Stimulated activated CD4-positive, alpha-beta T cell treated with anti-CD3 and anti-CD28 coated beads, TNF-alpha, amount 100 ng/mL, for 24 hours (primary cell): ENCODE measurements at regions not wholly inside any gene's neighbourhood (a gene's known extent, or its start where the extent isn't known, plus 50 kb on each side); places are given as distances from the start of the nearest gene placed in this dataset.

Experiments used
- DNase-seq, 3 experiments: peaks; one replicate each; pipeline ENCODE4 v3.0.0-alpha.2; 2020; ENCODE audit warnings: low read depth in 3 of 3

DNA sequence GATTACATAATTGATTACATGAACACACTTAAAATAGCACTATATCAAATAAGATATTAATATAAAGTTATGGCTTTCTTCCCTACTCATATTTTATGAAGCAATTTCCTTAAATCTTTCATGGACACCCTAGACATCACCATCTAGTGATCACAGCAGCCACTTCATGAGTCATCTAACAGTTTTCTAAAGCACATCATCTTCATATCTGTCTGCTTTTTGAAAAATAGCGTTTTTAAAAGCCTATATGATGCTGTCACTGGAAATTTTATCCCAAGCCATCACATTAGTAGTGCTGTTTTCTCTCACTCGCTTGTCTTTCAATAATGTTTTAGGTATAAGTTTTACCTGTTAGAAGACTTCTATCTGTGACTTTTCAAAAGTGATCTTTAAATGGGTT lies 326.1 kb downstream of the SLITRK6 start:
- no peak for DNase-seq

DNA sequence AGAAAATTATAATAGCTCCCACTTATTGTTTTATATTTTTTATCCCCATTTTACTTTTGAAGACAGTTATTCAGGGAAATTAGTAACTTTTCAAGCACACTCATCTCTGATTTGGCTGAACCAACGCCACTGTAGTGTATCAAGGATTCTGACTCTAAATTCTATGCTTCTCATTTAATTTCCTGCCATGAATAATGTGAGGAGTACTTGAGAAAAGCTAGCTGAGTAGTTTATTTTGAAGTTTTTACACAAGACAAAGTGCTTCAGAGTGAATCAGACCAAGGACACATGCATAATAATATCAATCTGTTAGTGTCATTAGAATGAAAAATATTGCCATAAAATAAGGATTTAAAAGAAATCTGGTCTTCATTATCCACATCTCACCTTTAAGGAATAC lies 329.9 kb downstream of the SLITRK6 start:
- no peak for DNase-seq

DNA sequence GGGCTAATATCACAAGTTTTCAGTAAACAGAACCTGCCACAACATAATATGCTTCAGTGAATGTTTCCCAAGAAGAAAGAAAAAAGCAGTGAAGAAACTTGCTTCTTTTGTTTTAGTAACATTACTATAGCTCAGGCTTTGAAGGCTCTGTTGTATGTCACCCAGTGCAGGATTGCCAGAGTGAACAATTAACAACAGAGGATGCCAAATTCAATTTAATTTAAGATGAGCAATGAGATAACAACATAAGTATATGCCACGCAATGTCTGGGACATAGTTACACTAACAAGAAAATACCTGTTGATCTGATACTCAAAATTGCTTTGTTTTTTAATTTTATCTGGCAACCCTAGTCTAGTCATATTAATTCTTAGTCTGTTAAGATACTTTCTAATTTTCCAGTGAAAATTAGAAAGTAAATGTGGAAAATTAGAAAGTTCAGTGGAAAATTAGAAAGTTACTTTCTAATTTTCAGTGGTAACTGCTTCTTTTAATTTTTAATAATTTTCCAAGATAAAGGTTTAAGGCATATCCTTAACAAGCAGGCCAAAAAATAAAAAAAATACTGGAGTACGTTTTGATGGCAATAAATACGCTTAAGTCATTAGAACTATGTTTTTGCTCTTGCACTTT lies 336.3 kb downstream of the SLITRK6 start:
- no peak for DNase-seq

DNA sequence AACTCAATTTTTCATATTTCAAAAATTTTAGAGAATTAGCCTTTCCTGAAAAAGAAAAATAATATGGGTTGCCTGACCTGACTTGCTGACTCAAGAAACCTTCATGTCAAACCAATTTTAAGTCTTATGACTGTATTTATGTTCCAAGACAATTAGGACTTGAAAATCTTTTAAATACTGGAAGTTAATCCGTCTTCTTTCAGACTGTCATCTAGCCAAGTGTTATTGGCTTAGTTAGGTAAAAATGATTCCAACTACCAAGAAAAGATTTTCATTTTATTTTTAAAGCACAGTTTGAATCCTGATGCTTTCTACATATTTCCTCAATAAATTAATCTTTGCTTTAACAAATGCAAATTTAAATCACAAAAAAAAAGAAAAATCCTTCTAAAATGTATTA lies 337.6 kb downstream of the SLITRK6 start:
- no peak for DNase-seq

DNA sequence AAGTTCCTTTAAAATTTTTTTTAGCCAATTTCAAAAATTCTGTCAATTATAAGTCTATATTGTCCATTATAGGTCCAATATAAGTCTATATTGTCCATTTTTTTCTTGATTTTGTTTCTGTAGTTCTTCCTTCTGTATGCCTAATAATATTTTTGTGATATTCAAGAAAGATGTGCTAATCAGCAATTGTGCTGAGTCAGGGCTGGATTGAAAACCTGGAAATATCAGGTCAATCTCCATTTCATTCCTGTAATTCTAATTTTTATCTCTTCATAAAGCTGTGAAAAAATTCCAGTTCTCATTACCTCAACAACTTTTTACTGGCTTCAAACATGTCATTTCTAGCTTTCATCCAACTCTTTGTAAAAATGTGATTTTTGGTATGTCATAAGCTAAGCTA lies 353.7 kb downstream of the SLITRK6 start:
- no peak for DNase-seq

GRCh38 chr13:85441975-85442374 lies 357.2 kb downstream of the SLITRK6 start:
- no peak for DNase-seq

DNA sequence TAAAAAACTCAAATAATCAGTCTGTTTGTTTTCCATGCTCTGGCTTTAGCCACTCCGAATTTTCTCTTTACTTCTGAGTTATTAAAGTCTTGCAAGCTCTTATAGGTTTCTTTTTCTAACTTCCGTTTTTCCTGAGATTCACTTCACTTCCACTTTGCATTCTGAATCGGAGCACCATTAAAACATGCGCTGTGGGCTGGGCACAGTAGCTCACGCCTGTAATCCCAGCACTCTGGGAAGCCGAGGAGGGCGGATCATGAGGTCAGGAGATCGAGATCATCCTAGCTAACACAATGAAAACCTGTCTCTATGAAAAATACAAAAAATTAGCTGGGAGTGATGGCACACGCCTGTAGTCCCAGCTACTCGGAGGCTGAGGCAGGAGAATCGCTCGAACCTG lies 357.9 kb downstream of the SLITRK6 start:
- no peak for DNase-seq

DNA sequence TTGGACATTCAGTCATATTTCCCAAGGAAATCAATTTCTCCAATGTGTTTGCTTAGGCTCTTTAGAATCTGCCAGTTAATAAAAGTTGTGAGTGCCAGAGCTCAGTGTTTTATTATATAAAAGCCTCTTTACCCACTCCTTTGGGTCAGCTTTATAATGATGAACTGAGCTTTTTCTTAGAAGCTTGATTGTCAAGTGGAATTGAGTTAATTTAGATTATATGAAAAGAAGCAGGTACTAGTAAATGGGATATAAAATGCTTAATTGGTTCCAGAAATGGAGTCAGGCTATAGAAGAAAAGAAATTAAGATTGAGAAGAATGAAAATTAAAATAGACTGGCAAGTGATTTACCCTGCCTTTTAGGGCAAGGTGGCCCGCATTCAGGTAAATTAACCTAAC lies 363.2 kb downstream of the SLITRK6 start:
- no peak for DNase-seq

- DNase-seq = no peak
Observed at GRCh38 chr13:85434927-85435326, 364.3 kb downstream of the SLITRK6 start.

GRCh38 chr13:85432881-85433280 lies 366.3 kb downstream of the SLITRK6 start:
- DNase-seq = no peak

DNA sequence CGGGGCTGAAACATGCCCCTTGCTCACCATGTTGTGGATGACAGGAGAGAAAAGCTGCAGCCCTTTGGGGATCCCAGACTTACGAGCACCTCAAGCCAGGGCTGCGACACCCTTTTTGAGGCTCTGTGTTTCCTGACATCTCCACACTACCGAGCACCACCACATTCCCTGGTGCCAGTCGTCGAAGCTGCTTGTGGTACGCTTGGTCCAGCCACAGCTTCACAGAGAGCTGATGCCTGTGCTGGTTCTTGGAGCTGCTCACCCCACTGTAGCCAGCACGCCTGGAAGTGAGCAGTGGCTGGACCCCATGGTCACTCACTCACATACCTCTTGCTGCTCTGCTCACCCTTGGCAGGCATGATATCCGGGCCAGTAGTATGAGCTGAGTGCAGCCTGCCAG lies 367.5 kb downstream of the SLITRK6 start:
- no peak for DNase-seq

GRCh38 chr13:85430216-85430794 lies 368.9 kb downstream of the SLITRK6 start:
- DNase-seq = no peak

- DNase-seq = no peak
Observed at GRCh38 chr13:85427416-85427815, 371.8 kb downstream of the SLITRK6 start.

DNA sequence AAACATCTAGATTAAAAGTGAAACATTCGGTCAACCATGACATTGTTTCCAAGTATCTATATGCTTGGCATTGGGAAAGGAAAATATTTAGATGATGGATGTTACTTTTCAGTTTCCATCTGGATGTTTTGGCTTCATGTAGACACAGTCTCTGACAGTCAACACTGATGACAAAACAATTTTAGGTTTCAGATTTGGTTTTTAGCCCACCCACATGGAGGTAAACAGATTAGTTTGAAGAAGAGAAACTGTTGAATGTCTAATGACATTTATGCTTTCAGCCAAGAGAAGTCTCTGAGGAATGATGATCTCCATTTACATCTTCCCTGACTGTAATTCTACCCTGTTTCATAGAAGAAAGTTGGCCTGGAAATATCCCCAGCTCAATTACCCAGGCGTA lies 379.1 kb downstream of the SLITRK6 start:
- no peak for DNase-seq

- DNase-seq = no peak
Observed at GRCh38 chr13:85419611-85420010, 379.6 kb downstream of the SLITRK6 start.

DNA sequence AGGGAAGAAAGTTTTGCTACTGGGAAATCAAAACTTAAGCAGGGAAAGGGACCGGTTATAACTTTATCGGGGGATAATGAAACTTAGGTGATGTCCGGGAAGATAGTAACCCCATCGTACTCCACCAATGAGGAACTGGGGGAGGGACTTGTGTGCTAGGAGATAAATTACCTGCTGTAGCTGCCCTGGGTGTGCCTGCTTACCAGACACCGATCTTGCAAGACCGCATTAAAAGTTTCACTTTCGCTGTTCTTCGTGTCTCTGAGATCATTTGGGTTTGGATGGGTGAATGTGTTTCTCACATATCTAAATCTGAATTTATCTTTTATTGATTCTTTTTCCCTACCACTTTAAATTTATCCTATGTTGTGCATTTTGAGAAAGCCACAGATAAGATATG lies 381.4 kb downstream of the SLITRK6 start:
- no peak for DNase-seq

- DNase-seq = no peak
Observed at GRCh38 chr13:85413664-85414063, 385.6 kb downstream of the SLITRK6 start.

DNA sequence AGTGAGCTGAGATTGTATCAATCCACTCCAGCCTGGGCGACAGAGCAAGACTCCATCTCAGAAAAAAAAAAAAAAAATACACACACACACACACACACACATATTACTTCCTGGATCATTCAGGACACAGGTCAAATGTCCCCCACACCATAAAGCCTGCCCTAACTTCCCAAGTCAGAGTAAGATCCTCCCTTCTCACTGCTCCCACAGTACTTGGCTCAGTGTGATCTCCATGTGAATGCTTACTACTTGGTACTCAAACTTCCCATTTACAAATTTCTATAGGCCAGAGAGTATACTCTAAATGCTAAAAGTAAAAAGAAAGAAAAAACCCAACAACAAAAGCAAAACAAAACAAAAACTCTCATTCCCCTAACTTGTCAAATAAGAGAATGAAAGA lies 386.8 kb downstream of the SLITRK6 start:
- no peak for DNase-seq

DNA sequence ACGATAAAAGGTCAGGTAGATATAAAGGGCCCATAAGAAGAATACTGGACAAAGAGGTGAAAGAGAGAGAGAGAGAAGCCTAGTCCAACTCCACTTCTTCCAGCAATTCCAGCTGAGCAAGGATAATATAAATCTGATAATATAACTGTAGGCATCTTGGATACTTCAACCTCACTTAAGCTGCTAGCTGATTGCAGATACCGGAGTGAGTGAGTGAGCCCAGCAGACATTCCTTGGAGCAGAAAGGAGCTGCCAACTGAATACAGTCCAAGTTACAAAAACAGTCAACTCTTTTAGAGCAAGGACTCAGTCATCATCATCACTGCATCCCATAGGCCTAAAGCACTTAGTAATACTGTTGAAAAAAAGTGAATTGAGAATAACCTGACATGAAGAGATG lies 387.6 kb downstream of the SLITRK6 start:
- DNase-seq = no peak

DNA sequence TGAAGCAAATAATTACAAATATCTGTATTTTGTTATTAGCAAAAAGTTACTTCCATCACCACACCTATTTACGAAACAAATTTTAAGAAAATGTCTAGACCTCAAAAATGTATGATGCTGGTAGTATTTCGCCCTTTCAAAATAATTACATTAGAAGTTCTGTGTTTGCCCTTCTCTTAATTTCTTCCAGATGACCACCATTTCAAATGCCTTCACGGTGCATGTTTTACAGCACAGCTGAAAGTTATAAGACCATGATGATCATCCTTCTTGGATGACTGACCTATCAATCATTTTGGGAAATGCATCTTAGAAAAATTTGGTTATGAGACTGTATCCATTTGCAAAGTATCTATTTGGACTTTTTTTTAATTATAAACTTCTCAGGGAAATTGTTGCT lies 390.8 kb downstream of the SLITRK6 start:
- DNase-seq = no peak

GRCh38 chr13:85406269-85406975 lies 392.8 kb downstream of the SLITRK6 start:
- DNase-seq = no peak

GRCh38 chr13:85405316-85405897 lies 393.8 kb downstream of the SLITRK6 start:
- no peak for DNase-seq

GRCh38 chr13:85386424-85386823 lies 412.8 kb downstream of the SLITRK6 start:
- no peak for DNase-seq
